GM18511 (cell line): ENCODE measurements at regions not wholly inside any gene's neighbourhood (a gene's known extent, or its start where the extent isn't known, plus 50 kb on each side); places are given as distances from the start of the nearest gene placed in this dataset.

Source experiments
- ATAC-seq: cut with Tn5 transposase; IDR thresholded peaks from one replicate; pipeline ENCODE4 v1.9.1; 2021; ENCODE audit warnings: mild to moderate bottlenecking, moderate library complexity; ENCODE audit not compliant: unreplicated experiment

- ATAC-seq, result no peak
Observed at GRCh38 chr10:2982146-2982545, 85.2 kb upstream of the PFKP start.

- no peak for ATAC-seq
Observed at GRCh38 chr10:2981361-2981801, 86.0 kb upstream of the PFKP start.

DNA sequence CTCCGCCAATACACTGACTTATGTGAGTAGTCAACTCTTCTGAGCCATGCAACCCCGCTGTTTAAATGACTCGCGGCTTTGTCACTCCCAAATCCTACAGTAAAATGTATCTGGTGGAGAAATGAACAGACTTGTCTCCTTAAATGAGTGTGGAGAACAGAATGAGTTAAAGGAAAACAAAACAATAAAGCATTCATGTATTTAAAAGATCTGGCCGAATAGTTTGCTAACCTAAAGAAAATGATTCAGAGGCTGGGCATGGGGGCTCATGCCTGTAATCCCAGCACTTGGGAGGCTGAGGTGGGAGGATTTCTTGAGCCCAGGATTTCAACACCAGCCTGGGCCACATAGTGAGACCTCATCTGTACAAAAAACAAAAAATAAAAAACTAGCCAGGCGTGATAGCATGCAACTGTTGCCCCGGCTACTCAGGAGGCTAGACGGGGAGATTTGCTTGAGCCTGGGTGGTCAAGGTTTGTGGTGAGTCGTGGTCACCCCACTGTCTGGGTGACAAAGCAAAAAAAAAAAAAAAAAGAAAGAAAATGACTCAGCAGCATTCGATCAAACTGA, 86.5 kb upstream of the PFKP start:
- peak; percentile 53 for ATAC-seq

DNA sequence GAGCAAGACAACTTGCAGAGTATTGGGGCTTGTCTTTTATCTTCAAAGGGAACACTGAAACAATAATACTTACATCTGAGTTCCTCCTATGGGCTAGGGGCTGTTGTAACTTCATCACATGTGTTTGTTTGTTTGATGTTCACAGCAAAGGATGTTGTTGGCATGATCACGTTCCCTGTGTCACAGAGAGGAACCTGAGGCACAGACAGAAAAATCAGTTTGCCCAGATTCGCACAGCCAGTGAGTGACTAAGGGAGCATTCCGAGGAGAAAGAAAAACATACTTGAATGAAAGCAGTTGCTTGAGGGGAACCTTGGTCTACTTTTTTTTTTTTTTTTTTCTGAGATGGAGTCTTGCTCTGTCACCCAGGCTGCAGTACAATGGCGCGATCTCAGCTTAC, 87.2 kb upstream of the PFKP start:
- ATAC-seq, result no peak

DNA sequence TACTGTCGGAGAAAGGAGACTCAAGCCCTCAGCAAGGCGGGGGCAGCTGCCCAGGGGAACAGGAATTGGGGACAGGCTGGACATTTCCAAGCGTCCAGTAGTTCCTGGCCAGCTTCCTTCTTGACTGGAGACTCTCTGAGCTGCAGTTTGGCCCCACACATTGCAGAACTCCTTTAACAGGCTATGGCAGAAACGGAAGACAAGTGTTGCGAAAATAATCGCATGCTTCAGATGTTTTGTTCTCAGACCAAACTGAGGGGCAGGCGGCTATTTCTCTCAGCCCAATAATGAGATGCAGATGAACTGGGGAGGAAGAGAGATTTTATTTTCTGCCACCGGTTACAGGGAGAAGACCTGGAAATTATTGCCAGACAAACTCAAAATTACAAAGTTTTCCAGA, 88.0 kb upstream of the PFKP start:
- peak; percentile 26 for ATAC-seq

DNA sequence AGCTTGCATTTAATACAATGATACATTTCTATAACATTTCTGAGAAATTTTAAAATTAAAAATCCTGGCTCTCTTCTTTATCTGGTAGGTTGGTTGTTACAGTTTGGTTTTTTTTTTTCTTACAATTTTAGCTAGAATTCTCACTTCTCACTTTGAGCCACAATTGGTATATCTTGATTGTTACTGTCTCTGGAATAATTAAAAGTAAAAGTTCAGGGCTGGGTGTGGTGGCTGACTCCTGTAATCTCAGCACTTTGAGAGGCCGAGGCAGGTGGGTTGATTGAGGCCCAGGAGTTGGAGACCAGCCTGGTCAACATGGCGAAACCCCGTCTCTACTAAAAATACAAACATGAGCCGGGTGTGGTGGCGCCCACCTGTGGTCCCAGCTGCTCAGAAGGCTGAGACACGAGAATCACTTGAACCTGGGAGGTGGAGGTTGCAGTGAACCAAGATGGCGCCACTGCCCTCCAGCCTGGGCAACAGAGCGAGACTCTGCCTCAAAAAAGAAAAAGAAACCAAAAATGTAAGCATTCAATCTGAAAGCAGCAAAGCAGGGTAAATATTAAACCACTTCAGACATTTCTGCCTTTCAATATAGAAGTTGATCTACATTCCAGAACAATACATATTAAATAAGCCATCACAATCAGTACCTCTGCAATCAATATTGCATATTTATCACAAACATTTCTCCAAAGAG, 88.6 kb upstream of the PFKP start:
- ATAC-seq, result peak; percentile 61

DNA sequence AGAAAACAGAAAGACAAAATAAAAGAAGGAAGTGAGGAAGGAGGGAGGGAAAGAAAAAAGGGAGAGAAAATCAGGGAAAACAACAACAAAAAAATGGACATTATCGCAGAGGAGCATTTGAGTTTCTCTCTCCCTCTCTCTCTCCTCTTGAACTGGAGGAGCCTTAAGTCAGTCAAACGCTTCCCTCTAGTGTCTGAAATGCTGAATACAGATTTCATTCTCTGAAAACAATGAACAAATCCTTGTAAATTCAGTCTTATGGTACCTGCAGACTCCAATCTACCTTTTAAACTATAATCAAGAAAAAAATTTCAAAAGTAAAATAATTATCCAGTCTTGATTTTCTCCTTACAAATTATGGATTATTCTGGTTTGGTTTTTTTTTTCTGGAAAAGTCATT, 89.2 kb upstream of the PFKP start:
- peak; percentile 59 for ATAC-seq

DNA sequence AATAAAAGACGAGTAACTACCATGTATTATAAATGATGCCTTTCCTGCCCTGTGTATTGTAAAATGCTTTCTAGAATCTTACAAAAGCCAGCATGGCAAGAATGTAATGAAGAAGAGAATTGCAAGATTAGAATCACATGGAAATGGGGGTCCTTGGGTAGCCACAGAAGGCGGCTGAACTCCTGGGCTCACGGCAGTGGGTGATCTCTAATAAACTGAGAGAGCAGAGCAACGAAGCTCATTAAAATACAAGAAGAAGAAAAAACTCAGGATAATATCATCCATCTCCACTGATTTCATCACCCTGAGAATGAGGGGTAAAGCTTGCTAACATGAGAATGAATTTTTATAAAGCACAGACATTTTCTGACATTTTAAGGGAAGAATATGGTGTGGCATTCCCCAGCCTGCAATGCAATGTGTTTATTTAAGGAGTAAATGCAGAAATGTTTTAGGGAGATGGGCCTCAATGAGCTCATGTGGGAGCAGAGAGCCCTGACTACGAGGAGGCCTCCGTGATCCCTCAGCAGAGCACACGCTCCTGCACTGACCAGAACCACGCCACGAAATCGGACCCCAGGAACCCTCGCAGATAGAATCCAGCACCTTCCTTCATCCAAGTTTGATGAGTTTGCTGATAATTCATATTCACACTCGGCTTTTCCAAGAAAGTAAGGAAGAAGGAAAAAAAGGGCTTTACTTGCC, 92.7 kb upstream of the PFKP start:
- no peak for ATAC-seq

DNA sequence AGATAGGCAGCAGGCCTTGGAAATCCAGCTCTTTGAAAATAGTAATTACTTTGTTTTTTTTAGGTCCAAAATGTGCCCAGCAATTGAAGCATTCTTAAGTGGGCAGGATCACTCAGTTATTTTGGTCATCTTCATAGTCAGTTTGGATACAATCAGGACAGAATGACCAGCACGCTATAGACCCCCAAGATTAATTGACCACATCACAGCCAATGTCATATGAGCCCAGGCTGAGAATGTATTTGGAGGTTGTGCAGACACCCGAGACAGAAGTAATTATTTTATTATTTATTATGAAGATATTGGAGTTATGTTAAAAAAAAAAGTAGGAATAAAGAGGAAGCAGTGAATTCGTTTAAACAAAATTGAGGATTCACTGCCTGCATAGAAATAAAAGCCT, 93.3 kb upstream of the PFKP start:
- no peak for ATAC-seq

DNA sequence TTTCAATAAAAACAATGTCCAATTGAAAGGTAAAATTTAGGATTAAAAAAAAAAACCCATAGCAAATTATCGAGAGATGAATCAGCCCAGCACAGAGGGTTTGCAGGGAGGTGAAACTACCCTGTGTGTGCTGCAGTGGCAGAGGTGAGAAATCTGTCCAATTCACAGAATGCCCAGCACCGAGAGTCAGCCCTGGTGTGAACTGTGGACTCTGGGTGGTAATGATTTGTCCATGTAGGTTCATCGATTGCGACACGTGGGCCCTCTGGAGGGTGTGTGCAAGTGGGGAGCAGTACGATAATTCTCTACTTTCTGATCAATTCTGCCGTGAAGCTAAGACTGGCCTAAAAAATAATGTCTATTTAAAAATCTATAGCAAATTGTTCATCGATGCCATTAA, 94.5 kb upstream of the PFKP start:
- no peak for ATAC-seq

GRCh38 chr10:2972216-2972615, 95.1 kb upstream of the PFKP start:
- ATAC-seq, result no peak

DNA sequence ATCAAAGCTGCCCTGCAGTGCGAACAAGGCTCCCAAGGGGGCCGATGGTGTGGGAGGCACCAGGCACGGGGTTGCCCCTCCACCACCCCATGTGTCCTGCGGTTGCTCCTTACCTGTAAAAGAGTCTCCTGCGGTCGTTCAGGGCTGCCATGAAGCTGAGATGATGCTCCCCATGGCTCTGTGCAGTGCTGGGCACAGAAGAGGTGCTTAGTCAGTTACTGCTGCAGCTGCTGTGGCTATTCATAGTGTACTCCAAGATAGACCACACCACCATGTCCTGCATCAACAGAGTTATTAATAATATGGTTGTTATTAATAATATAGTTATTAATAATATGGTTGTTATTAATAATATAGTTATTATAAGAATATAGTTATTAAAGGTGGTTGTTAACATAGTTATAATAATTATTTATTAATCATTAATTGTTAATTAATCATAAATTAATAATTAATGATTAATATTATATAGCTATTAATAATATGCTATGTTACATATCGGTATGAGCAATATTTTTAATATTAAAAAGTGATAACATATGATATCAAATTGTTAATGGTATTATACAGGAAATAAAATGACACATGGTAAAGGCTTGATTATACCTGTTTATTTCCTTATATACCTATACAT, 97.0 kb upstream of the PFKP start:
- ATAC-seq, result no peak

DNA sequence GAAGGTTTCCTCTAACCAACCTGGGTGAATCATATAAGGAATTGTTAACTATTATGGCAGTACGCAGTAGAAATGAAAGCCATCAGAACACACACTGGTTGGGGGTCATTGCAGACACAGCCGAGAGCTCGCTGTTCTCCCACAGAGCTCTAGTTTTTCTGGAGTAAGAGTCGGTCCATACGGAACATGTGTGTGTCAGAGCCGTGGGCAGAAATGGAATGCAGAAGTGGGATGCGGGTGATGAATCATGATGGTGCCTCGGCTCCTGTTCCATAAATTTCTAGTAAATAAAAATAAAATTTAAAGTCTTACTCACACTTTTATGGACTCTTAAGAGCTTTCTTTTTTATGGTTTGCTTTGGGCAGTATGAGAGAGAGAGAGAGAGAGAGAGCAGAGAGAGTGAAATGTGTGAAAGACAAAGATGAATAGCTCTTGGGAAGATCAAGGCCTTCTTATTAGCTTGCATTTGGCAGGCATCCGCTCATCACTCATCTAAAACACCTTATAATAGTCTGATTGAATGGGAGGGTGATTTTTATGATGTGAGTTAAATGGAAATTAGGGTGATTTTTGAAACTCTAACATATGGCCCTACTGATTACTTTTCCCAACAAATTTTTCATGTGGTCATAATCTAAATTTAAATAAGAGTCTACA, 98.8 kb upstream of the PFKP start:
- ATAC-seq, result no peak

GRCh38 chr10:2966134-2966533, 101.2 kb upstream of the PFKP start:
- no peak for ATAC-seq

DNA sequence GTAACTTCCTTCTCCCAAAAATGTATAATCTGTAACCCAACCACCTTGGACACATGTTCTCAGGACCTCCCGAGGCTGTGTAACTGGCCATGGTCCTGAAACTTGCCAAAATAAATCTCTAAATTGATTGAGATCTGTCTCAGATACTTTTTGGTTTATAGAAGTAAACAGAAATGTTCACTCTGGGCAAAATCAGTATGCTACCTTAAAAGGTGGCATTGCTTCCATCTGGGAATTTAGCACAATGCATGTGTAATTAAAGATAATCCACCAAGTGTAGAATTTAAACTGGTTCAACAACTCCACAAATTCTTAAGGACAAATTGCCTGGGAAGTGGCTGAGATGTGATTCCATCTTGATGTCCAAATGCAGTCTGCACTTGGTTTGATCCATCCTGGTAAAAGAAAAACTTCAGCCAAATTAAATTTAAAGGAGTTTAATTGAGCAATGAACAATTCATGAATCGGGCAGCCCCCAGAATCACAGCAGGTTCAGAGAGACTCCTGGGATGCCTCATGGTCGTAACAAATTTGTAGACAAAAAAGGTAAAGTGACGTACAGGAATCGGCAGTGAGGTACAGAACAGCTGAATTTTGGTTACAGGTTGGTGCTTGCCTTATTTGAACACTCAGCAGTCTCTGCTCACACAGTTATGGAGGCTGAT, 102.6 kb upstream of the PFKP start:
- no peak for ATAC-seq

- ATAC-seq, result no peak
Observed at GRCh38 chr10:2963889-2964631, 103.3 kb upstream of the PFKP start.

DNA sequence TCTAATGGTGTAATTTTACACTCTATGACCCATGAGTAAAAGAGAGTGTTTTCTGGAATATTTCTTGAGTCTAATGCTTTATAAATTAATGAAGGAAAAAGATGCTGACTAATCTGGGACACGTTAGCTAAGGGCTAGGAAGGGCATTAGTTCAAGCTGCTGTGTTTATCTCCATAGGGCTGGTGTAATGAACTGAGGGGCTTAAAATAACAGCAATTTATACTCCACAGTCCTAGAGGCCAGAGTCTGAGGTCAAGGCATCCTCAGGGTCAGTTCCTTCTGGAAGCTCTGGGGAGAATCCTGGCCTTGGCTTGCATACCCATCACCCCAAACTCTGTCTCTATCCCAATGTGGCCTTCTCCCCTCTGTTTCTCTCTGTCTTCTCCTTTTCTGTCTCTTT, 105.2 kb upstream of the PFKP start:
- ATAC-seq, result no peak

DNA sequence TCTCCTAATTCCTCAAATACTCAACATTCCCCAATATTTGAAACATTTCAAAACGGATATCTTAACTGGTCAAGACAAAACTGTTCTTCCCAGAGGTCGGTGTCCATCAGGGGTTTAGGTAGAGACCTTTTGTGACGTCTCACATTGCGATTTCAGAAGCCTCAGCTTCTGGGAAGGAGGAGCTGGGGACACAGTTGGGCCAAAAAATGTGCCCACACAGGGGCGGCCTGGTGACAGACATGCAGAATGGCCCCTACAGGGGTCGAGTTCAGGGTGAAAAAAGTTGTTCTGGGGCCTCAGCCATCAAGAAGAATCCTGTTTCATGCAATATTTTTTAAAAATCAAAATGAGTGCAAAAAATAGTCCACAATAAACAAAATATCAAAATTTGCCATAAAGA, 108.7 kb upstream of the PFKP start:
- ATAC-seq, result no peak

- ATAC-seq, result no peak
Observed at GRCh38 chr10:2957785-2958184, 109.6 kb upstream of the PFKP start.

- no peak for ATAC-seq
Observed at GRCh38 chr10:2955064-2955463, 112.3 kb upstream of the PFKP start.
